Activated T-helper 1 cell treated with anti-CD3 and anti-CD28 coated beads, Interleukin-12 subunit alpha, Interleukin-12 subunit beta, Interleukin-2, Interleukin-4 antibody, amounts not matched to agents 30 ng/mL and 10 ng/mL and 1 ng/mL, durations not matched to agents 14 hours and 24 hours and 36 hours (primary cell): ENCODE measurements at regions not wholly inside any gene's neighbourhood (a gene's known extent, or its start where the extent isn't known, plus 50 kb on each side); places are given as distances from the start of the nearest gene placed in this dataset.

ENCODE experiments used
- DNase-seq: peaks from one replicate; pipeline ENCODE4 v3.0.0; 2021; ENCODE audit warnings: low spot score
- H3K27ac Mint-ChIP-seq: one replicate; pipeline ENCODE4 v1.8.0; 2021; ENCODE audit warnings: mild to moderate bottlenecking, mixed read lengths
- H3K27me3 Mint-ChIP-seq: one replicate; pipeline ENCODE4 v1.8.0; 2022; ENCODE audit warnings: mild to moderate bottlenecking, moderate library complexity, mixed read lengths; ENCODE audit not compliant: insufficient read depth
- H3K36me3 Mint-ChIP-seq: one replicate; pipeline ENCODE4 v1.8.0; 2021; ENCODE audit warnings: low read depth, mixed read lengths
- H3K4me1 Mint-ChIP-seq: one replicate; pipeline ENCODE4 v1.8.0; 2021; ENCODE audit warnings: low read depth, mixed read lengths
- H3K4me3 Mint-ChIP-seq: one replicate; pipeline ENCODE4 v1.8.0; 2021; ENCODE audit warnings: mild to moderate bottlenecking, moderate library complexity, mixed read lengths
- H3K9me3 Mint-ChIP-seq: one replicate; pipeline ENCODE4 v1.8.0; 2021; ENCODE audit warnings: mixed read lengths
- intact Hi-C: fragments of 100-400 bp; cut with micrococcal nuclease; formaldehyde crosslinking; loops from one replicate; pipeline ENCODE4 v1.15.1; 2024

GRCh38 chr2:137870682-137871081 lies 93.6 kb upstream of the HNMT start:
- Mint-ChIP-seq H3K36me3 (no peaks in the 10 kb centered on the region), H3K27me3 (peaks cover 2% of the 10 kb centered on the region), H3K9me3 (no peaks in the 10 kb centered on the region), H3K4me3 (no peak overlapping the region), H3K27ac (no peak overlapping the region), H3K4me1 (no peaks in the 10 kb centered on the region)
- intact Hi-C loops = no loop called here
- DNase-seq = no peak

DNA sequence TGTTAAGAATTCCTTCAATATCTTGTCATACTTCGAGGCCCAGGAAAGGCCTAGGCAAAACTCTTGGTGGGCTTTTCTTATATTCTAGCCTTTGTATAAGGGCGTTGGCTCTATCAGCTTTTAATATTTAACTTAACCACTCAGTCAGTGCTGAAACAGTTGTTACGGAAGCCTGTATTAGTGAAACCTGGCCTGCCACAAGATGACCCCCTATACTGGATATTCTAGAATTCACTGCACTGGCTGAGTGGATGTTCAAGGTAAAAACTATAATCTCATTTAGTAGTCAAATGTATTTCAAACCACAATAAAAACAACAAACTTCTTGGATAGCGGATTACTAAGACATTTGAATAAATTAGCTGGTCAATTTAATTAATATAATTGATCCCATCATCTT lies 91.7 kb upstream of the HNMT start:
- no peak overlapping the region for H3K4me3 Mint-ChIP-seq
- H3K27me3 Mint-ChIP-seq = peaks cover 2% of the 10 kb centered on the region
- no peaks in the 10 kb centered on the region for H3K36me3 Mint-ChIP-seq
- no peak overlapping the region for H3K27ac Mint-ChIP-seq
- H3K9me3 Mint-ChIP-seq = no peaks in the 10 kb centered on the region
- intact Hi-C loops = no loop called here
- no peaks in the 10 kb centered on the region for H3K4me1 Mint-ChIP-seq
- no peak for DNase-seq

GRCh38 chr2:137873536-137874244 lies 90.6 kb upstream of the HNMT start:
- Mint-ChIP-seq H3K36me3 (no peaks in the 10 kb centered on the region), H3K4me1 (no peaks in the 10 kb centered on the region), H3K4me3 (no peak overlapping the region), H3K9me3 (no peaks in the 10 kb centered on the region), H3K27me3 (peaks cover 2% of the 10 kb centered on the region), H3K27ac (no peak overlapping the region)
- no peak for DNase-seq
- intact Hi-C loops = no loop called here

DNA sequence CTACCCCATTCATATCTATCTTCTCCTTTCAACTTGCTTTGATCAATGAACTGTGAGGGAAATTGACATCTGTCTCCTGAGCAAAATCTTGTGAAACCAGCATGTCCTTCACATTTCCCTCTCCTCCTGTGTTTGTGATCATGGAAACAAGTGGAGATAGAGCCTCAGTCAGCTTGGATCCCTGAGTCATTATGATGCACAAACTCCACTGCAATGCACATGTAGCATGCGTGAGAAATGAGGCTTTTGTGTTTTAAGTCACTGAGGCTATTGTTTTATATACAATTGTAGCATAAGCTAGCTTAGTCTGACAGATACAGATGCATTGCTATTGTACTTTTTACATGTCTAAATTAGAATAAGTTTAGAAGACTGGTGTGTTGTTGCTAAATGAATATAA lies 85.2 kb upstream of the HNMT start:
- no peaks in the 10 kb centered on the region for H3K9me3 Mint-ChIP-seq
- no peak for DNase-seq
- intact Hi-C loops = no loop called here
- H3K4me1 Mint-ChIP-seq = no peaks in the 10 kb centered on the region
- no peak overlapping the region for H3K4me3 Mint-ChIP-seq
- peaks cover 2% of the 10 kb centered on the region for H3K27me3 Mint-ChIP-seq
- H3K27ac Mint-ChIP-seq = no peak overlapping the region
- H3K36me3 Mint-ChIP-seq = no peaks in the 10 kb centered on the region

GRCh38 chr2:137881711-137882110 lies 82.6 kb upstream of the HNMT start:
- Mint-ChIP-seq H3K27me3 (no peaks in the 10 kb centered on the region), H3K36me3 (no peaks in the 10 kb centered on the region), H3K4me1 (no peaks in the 10 kb centered on the region), H3K9me3 (no peaks in the 10 kb centered on the region), H3K4me3 (no peak overlapping the region), H3K27ac (no peak overlapping the region)
- intact Hi-C loops = no loop called here
- DNase-seq = no peak

GRCh38 chr2:137886083-137886831 lies 78.0 kb upstream of the HNMT start:
- no peak overlapping the region for H3K27ac Mint-ChIP-seq
- DNase-seq = no peak
- no peaks in the 10 kb centered on the region for H3K36me3 Mint-ChIP-seq
- H3K4me3 Mint-ChIP-seq = no peak overlapping the region
- H3K9me3 Mint-ChIP-seq = no peaks in the 10 kb centered on the region
- intact Hi-C loops = no loop called here
- no peaks in the 10 kb centered on the region for H3K4me1 Mint-ChIP-seq
- H3K27me3 Mint-ChIP-seq = no peaks in the 10 kb centered on the region

- Mint-ChIP-seq H3K9me3 (no peaks in the 10 kb centered on the region), H3K36me3 (no peaks in the 10 kb centered on the region), H3K27ac (no peak overlapping the region), H3K27me3 (no peaks in the 10 kb centered on the region), H3K4me1 (no peaks in the 10 kb centered on the region), H3K4me3 (no peak overlapping the region)
- intact Hi-C loops = no loop called here
- DNase-seq = no peak
Measured at GRCh38 chr2:137888845-137889244, 75.4 kb upstream of the HNMT start.

DNA sequence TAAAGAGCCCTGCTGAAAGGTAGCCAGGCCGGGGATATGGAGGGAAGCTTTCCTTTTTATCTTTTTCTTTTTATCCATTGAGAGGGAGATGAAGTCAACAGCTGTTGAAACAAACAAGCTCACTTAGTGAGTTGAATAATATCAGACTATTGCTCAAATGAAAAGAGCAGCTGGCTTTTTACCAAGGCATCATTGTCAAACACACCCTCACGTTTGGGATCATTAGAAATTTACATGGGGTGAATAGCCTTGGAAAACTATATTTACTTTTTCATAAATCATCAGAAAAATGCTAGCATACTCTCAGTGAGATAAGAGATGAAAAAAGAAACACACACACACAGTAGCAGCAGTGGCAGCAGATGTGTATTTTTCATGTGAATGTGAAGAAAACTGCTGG lies 71.5 kb upstream of the HNMT start:
- H3K36me3 Mint-ChIP-seq = no peaks in the 10 kb centered on the region
- H3K4me1 Mint-ChIP-seq = no peaks in the 10 kb centered on the region
- H3K27me3 Mint-ChIP-seq = no peaks in the 10 kb centered on the region
- H3K4me3 Mint-ChIP-seq = no peak overlapping the region
- intact Hi-C loops = no loop called here
- no peak for DNase-seq
- H3K9me3 Mint-ChIP-seq = no peaks in the 10 kb centered on the region
- H3K27ac Mint-ChIP-seq = no peak overlapping the region

GRCh38 chr2:137893145-137893544 lies 71.1 kb upstream of the HNMT start:
- Mint-ChIP-seq H3K36me3 (no peaks in the 10 kb centered on the region), H3K4me3 (no peak overlapping the region), H3K27me3 (no peaks in the 10 kb centered on the region), H3K4me1 (no peaks in the 10 kb centered on the region), H3K9me3 (no peaks in the 10 kb centered on the region), H3K27ac (no peak overlapping the region)
- no peak for DNase-seq
- intact Hi-C loops = no loop called here

DNA sequence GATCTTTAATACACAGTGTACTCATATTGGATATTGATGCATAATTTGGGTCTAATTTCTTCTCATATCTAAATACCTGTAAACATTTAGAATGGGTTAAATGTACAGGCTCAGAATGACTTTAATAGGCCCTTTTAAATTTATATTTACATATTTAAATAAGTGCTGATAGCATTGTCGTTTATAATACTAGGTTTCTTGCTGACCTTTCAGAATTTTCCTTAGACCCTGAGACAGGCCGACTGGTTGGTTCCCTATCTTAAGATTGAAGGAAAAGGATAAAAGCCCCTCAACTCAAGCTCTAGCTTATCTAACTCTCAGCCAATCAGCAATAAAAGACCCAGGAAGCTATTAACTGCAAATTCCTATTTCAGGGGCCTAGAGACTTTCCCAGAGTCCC lies 67.8 kb upstream of the HNMT start:
- H3K4me3 Mint-ChIP-seq = no peak overlapping the region
- H3K36me3 Mint-ChIP-seq = no peaks in the 10 kb centered on the region
- no peaks in the 10 kb centered on the region for H3K27me3 Mint-ChIP-seq
- H3K9me3 Mint-ChIP-seq = no peaks in the 10 kb centered on the region
- no peak for DNase-seq
- H3K27ac Mint-ChIP-seq = no peak overlapping the region
- no peaks in the 10 kb centered on the region for H3K4me1 Mint-ChIP-seq
- intact Hi-C loops = no loop called here

GRCh38 chr2:137897082-137897481 lies 67.2 kb upstream of the HNMT start:
- no peaks in the 10 kb centered on the region for H3K27me3 Mint-ChIP-seq
- H3K9me3 Mint-ChIP-seq = no peaks in the 10 kb centered on the region
- no peaks in the 10 kb centered on the region for H3K36me3 Mint-ChIP-seq
- no peak overlapping the region for H3K27ac Mint-ChIP-seq
- no peaks in the 10 kb centered on the region for H3K4me1 Mint-ChIP-seq
- no peak for DNase-seq
- H3K4me3 Mint-ChIP-seq = no peak overlapping the region
- intact Hi-C loops = no loop called here

GRCh38 chr2:137900421-137901141 lies 63.7 kb upstream of the HNMT start:
- no peaks in the 10 kb centered on the region for H3K36me3 Mint-ChIP-seq
- intact Hi-C loops = no loop called here
- no peaks in the 10 kb centered on the region for H3K4me1 Mint-ChIP-seq
- no peak for DNase-seq
- H3K4me3 Mint-ChIP-seq = no peak overlapping the region
- H3K27me3 Mint-ChIP-seq = no peaks in the 10 kb centered on the region
- no peak overlapping the region for H3K27ac Mint-ChIP-seq
- no peaks in the 10 kb centered on the region for H3K9me3 Mint-ChIP-seq

DNA sequence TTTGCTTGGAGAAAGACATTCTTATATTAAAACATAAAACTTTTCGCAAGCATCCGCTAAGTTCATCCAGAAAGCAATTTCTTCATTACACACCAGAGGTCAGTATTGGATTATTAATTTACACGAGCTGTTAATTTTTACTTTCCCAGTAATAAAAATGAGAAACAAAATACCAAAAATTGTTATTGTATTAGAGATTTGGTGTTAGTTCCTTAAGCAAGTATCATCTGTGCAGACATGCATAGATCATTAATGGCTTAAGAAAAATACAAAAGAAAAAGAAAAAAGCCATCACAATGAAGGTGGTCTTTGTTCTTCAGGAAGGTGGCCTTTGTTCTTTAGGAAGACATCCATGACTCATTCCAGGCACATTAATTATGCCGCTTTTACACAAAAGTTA lies 53.6 kb upstream of the HNMT start:
- intact Hi-C loops = loop anchor here (1.0 kb wide), 1 partner anchor 917 kb away; no protein-coding TSS in a partner anchor

More for the DNA sequence above, 53.6 kb upstream of the HNMT start:
- Mint-ChIP-seq H3K36me3 (no peaks in the 10 kb centered on the region), H3K27me3 (no peaks in the 10 kb centered on the region), H3K4me1 (no peaks in the 10 kb centered on the region), H3K9me3 (no peaks in the 10 kb centered on the region), H3K4me3 (no peak overlapping the region), H3K27ac (no peak overlapping the region)
- no peak for DNase-seq
